HG02852 (cell line): ENCODE measurements at regions not wholly inside any gene's neighbourhood (a gene's known extent, or its start where the extent isn't known, plus 50 kb on each side); places are given as distances from the start of the nearest gene placed in this dataset.
"Not testable (repeated sequence)": the region's sequence is repeated elsewhere in the genome, so short reads cannot be mapped to it uniquely, and the experiment has no call there.

ENCODE experiments used
- ATAC-seq: cut with Tn5 transposase; IDR thresholded peaks from one replicate; pipeline ENCODE4 v1.9.1; 2021; ENCODE audit warnings: mild to moderate bottlenecking, moderate library complexity; ENCODE audit not compliant: unreplicated experiment

DNA sequence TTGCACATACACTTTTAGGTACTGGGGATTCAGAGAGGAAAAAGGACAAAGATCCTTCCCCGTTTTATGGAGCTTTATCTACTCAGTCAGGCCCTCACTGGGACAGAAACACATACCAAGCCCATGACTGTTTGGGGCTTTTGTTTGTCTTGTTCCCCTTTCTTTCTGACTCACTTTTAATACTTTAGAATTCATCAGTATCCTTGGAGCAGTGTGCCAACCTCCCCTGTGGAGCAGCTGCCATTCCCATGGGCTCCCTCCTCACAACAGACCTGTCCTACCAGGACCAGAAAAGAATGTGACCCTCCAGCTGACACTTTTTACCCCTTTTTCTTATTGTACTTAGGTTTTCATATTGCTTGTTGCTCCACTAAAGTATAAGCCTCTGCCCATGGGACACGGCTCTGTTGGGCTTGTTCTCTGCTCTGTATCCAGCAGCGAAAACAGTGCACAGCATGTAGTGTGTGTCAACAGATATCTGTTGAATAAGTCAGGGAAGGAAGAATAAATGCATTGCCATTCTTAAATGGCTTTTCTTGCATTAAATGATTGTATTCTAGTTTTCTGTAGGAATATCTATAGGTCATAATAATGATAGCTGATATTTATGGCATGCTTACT lies 431.1 kb downstream of the EFNB2 start:
- ATAC-seq: no peak

GRCh38 chr13:106103779-106104178 lies 431.7 kb downstream of the EFNB2 start:
- no peak for ATAC-seq

- ATAC-seq: no peak
Measured at GRCh38 chr13:106102786-106103185, 432.7 kb downstream of the EFNB2 start.

DNA sequence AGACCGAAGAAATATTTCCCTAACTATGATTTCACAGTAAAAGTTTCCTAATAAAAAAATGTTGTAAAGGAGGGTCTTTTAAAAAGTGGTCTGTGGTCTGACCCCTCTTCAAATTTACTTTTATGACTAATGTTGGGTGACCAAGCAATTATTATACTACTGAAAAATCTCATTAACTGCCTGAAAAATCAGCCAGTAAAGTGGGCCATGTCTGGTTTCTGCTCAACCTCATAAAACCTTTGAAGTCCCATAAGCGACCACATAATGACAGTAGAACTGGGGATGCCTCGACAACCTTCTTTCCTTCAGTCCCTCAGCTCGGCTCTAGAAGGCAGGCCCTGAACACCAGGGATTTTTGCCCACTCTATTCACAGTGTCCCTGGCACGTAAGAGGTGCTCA lies 434.3 kb downstream of the EFNB2 start:
- no peak for ATAC-seq

DNA sequence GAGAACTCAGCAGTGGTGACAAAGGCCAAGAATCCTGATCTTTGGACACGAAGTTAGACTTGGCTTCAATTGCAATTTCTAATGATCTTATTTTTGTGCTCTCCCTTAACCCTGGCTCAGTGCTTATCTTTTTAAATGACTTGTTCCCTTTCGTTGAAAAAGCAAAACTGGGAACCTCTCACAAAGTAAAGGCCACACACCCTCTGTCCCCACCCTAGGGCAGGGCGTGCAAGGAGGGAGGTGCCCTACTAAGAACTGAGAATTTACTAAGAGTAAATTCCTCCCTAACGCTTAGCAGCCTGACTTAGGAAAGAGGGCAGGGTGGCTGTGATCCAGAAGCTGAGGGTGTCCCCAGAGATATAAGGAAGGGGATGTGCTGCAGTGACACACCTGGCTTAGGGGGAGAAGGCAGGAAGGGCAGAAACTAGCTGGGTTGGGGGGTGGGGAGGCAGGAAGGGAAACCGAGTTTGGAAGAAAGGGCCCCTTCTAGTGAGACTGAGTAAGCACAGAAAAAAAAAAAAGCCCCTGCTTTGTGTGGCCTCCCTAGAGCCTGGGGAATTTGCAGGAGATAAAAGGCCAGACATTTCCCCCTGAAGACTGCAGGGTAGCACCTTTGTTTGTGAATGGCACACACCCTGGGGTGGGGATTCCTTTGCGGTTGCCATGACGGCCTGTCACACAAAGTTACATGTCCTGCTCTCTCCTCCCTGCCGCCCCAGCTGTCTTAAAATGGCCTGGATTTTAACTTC lies 435.1 kb downstream of the EFNB2 start:
- ATAC-seq: peak; percentile 62

GRCh38 chr13:106099765-106100164 lies 435.7 kb downstream of the EFNB2 start:
- no peak for ATAC-seq

DNA sequence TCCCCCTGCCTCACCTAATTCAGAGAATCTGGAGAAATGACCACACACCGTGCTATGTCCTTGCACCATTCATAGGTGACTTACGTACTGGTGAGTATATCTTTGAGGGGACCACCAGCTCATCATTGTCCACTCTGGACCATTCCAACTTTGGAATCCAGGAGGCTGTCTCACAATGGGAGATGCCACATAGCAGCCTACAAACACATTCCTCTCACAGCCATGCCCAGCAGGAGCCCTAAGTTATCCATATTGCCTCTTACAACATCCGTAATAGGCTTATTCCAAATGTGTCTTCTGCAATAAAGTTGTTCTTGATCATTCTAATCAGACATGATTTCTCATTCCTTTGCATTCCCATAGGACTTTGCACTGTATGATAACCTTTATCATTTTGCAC lies 436.7 kb downstream of the EFNB2 start:
- no peak for ATAC-seq

DNA sequence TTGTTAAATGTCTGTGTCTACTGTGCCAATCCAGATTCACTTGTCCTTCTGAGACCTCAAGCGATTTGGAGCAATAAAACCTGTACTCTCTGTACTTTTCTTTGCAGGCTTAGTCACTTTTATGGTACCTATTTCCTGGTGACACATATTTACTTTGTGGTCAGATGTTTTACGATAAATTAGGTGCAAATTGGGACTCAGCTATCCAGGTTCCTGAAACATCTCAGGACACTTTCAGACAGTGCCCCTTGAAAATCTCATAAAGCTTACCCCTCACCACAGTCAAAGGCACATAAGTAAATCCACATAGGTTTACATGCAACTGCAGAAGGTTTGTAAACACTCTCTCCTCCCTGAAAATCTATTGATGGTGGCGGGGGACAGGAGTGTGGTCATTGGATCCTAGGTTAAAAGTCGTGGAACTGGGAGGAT lies 438.8 kb downstream of the EFNB2 start:
- ATAC-seq: no peak

- no peak for ATAC-seq
Measured at GRCh38 chr13:106095919-106096318, 439.5 kb downstream of the EFNB2 start.

GRCh38 chr13:106095406-106095805 lies 440.1 kb downstream of the EFNB2 start:
- no peak for ATAC-seq

- no peak for ATAC-seq
Measured at GRCh38 chr13:106090001-106090400, 445.5 kb downstream of the EFNB2 start.

DNA sequence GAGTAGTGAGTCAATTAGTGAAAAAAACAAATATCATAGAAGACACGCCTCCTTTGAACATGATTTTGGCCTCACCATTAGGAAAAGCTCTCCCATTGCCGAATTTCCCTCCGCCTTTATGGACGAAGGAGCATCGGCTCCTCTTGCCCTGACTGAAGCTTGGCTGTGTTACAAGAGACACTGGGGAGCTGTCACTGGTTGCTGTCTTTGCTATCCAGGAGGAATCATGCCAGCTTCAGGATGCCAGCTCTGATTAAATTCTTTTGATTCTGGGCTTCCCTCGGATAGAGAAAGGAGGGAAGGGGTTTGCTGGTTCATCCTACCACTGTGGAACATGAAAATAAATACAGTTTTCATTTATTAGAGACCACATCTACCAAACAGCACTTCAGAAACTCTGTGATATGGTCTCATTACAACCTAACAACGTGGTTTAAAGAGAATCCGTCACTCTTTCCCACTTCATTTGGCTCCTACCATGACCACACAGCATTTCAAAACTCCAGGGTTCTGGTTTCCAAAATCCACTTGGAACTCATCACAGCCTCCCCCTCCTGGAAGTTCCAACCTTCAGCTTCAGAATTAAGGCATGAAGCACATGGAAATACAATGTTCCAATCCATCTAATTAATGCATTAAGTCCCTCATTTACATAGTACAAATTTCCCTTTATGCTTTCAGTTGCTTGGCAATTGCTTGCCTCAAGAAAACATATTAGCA lies 446.0 kb downstream of the EFNB2 start:
- no peak for ATAC-seq

DNA sequence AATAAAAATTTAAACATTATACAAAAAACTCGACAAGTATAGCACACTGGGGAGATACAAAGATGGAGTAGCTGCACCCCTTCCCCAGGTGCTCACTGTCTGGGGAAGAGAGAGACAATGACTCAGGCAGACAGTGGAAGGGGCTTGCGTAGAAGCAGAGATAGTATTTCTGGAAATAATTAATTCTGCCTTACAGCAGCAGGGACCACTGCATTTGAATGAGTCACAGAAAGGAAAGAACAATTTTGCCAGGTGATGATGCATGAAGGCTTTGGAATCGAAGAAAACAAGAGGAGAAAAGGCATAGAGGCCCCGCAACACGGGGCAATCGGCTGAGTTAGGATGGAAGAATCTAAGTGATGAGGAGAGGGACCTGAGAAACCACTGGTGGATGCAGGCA lies 447.4 kb downstream of the EFNB2 start:
- no peak for ATAC-seq

DNA sequence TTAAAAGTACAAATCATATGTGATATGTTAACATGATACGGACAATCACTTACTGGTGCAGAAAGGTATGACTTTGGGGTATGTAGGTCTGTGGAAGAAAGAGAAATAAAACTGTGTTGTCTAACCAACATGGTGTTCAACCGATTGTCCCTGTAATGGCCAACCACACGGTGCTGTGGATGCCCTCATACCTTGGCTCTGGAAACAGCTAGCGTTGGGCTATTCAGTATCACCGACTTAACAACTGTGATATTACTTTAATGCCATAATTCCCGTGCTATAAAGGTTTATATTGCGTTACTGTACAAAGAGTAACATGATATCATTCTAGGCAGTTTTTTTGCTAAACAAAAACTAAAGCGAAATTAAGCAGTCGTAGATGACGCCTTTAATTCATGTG lies 448.3 kb downstream of the EFNB2 start:
- ATAC-seq: no peak

DNA sequence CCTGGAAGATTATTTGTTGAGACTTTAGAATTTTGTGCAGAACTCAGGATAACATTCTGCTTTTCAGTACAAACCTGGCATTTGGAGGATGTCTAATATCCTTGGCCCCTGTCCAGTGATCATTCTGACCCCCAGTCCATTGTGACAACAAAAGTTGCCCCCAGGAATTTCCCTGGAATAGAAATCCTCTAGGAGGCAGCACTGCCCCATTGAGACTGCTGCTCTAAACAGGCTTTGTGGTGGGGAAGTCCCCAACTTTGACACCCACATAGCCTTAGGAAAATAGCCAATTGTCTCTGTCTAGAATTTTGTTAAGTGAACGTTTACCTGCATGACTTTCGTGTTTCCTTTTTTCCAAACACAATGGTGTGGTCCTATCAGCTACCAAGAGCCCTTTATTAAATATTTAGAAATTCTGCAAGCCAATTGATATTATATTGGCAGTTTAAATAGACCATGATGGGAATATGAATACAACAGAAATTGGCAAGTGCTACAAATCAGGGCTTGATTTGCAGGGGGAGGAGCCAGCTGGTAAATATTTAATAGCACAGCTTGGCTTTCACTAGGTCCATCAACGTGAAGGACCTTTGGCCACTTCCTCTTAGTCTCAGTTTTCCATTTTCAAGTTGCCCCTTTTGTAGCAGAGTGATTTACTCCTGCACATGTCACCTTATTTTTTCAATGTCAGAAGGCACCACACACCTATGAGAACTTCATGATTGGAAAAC lies 451.7 kb downstream of the EFNB2 start:
- peak; percentile 77 for ATAC-seq

DNA sequence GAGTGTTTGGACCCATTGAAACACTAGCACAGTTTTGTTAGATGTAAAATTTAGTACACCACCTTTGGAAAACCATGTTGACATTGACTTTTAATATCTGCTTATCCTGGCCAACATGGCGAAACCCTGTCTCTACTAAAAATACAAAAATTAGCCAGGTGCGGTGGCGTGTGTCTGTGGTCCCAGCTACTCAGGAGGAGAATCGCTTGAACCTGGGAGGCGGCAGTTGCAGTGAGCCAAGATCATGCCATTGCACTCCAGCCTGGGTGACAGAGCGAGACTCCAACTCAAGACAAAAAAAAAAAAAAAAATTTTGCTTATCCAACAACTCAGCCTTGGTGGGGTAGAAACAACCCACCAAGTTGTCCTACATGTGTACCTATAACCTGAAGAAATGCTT lies 454.2 kb downstream of the EFNB2 start:
- ATAC-seq: not testable (repeated sequence)

- no peak for ATAC-seq
Measured at GRCh38 chr13:106078191-106078590, 457.3 kb downstream of the EFNB2 start.

DNA sequence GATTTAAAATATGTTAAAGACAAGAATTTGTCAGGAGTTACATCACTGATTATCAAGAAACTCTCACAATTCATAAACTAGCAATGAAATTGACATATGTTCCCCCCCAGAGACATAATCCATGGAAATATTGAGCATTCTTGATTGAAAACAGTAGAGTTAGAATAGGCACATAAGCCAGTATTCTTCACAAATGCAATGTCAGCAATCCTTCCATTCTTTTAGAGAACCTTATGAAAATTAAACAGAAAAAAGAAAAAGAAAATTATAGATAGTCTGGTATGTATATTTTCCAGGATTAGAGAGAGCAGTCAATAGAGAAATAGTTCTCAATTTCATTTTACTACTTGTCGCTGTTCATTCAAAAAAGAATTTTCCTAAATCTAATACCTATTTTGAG lies 458.4 kb downstream of the EFNB2 start:
- ATAC-seq: no peak

GRCh38 chr13:106072014-106072413 lies 463.4 kb downstream of the EFNB2 start:
- no peak for ATAC-seq

- no peak for ATAC-seq
Measured at GRCh38 chr13:106063591-106064313, 471.7 kb downstream of the EFNB2 start.

DNA sequence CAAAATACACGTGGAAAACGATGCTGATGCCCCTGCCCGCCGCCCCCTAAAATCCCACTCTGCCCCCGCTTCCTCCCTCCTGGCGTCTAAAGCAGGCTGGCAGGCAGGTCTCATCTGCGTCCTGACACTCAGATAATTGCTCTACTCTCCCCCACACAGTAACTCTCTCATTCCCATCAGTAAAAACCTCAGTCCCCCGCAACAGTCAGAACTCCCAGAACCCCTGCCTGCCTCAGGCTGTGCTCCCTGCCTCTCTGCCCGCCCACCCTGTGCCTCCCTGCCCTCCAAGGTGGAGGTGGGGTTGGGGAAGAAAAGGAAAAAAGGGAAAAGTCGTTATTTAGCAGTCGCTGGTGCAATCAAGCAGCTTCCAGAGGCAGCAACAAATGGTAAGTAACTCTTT lies 473.7 kb downstream of the EFNB2 start:
- no peak for ATAC-seq
